SK-N-SH treated with all-trans-retinoic acid at 6 μM for 48 hours (cell line): ENCODE measurements at regions not wholly inside any gene's neighbourhood (a gene's known extent, or its start where the extent isn't known, plus 50 kb on each side); places are given as distances from the start of the nearest gene placed in this dataset.

Experiments
- ATAC-seq: fragments of 200-7000 bp; cut with Tn5 transposase; 3 replicates; pipeline ENCODE4 v1.9.1; 2020; ENCODE audit warnings: mild to moderate bottlenecking, moderate library complexity
- ARNTL ChIP-seq: fragments of 450-650 bp; formaldehyde crosslinking; IDR thresholded peaks from 2 replicates; pipeline ENCODE4 v1.5.0; 2020; ENCODE audit warnings: low read depth, mild to moderate bottlenecking, moderate library complexity, borderline replicate concordance
- BACH2 ChIP-seq: fragments of 250-450 bp; sonication (Bioruptor Pico); IDR thresholded peaks from 2 replicates; pipeline ENCODE4 v1.9.0; 2021; ENCODE audit warnings: mild to moderate bottlenecking, borderline replicate concordance
- CSDC2 ChIP-seq: fragments of 250-450 bp; sonication (Bioruptor Pico); IDR thresholded peaks from 2 replicates; pipeline ENCODE4 v1.5.0; 2020; ENCODE audit warnings: mild to moderate bottlenecking, moderate library complexity
- ESRRG ChIP-seq: fragments of 250-450 bp; sonication (Bioruptor Pico); IDR thresholded peaks from 2 replicates; pipeline ENCODE4 v1.6.1; 2021; ENCODE audit warnings: mild to moderate bottlenecking
- GLIS3 ChIP-seq: fragments of 250-450 bp; sonication (Bioruptor Pico); IDR thresholded peaks from 2 replicates; pipeline ENCODE4 v1.5.0; 2020; ENCODE audit warnings: mild to moderate bottlenecking, moderate library complexity
- ISL1 ChIP-seq: fragments of 250-450 bp; sonication (Bioruptor Pico); IDR thresholded peaks from 2 replicates; pipeline ENCODE4 v2.1.2; 2022; ENCODE audit warnings: mild to moderate bottlenecking, moderate library complexity
- OSR1 ChIP-seq: fragments of 250-450 bp; sonication (Bioruptor Pico); IDR thresholded peaks from 2 replicates; pipeline ENCODE4 v1.8.0; 2022; ENCODE audit warnings: moderate library complexity, mild to moderate bottlenecking, inconsistent platforms
- POU6F1 ChIP-seq: fragments of 250-450 bp; sonication (Bioruptor Pico); IDR thresholded peaks from 2 replicates; pipeline ENCODE4 v1.8.0; 2021; ENCODE audit warnings: low read depth, mild to moderate bottlenecking, moderate library complexity, borderline replicate concordance
- PPARA ChIP-seq: fragments of 250-450 bp; sonication (Bioruptor Pico); IDR thresholded peaks from 2 replicates; pipeline ENCODE4 v1.5.0; 2020; ENCODE audit warnings: mild to moderate bottlenecking, borderline replicate concordance
- RARB ChIP-seq: fragments of 250-450 bp; sonication (Bioruptor Pico); IDR thresholded peaks from 2 replicates; pipeline ENCODE4 v1.8.0; 2021; ENCODE audit warnings: mild to moderate bottlenecking, moderate library complexity
- SNAI2 ChIP-seq: fragments of 250-450 bp; sonication (Bioruptor Pico); IDR thresholded peaks from 2 replicates; pipeline ENCODE4 v1.5.0; 2020; ENCODE audit warnings: mild to moderate bottlenecking, moderate library complexity
- TCF4 ChIP-seq: fragments of 250-450 bp; sonication (Bioruptor Pico); IDR thresholded peaks from 2 replicates; pipeline ENCODE4 v1.8.0; 2021; ENCODE audit warnings: mild to moderate bottlenecking, moderate library complexity, borderline replicate concordance
- TOX ChIP-seq: fragments of 250-450 bp; sonication (Bioruptor Pico); IDR thresholded peaks from 2 replicates; pipeline ENCODE4 v1.8.0; 2021; ENCODE audit warnings: mild to moderate bottlenecking, moderate library complexity, borderline replicate concordance
- TSHZ2 ChIP-seq: fragments of 250-450 bp; sonication (Bioruptor Pico); IDR thresholded peaks from 2 replicates; pipeline ENCODE4 v1.5.0; 2020; ENCODE audit warnings: mild to moderate bottlenecking, moderate library complexity
- ZC3H10 ChIP-seq: fragments of 250-450 bp; sonication (Bioruptor Pico); IDR thresholded peaks from 2 replicates; pipeline ENCODE4 v1.5.1; 2021; ENCODE audit warnings: mild to moderate bottlenecking, moderate library complexity
- ZFP3 ChIP-seq: fragments of 250-450 bp; sonication (Bioruptor Pico); IDR thresholded peaks from 2 replicates; pipeline ENCODE4 v1.5.0; 2020; ENCODE audit warnings: mild to moderate bottlenecking, moderate library complexity
- ZFP30 ChIP-seq: fragments of 450-650 bp; formaldehyde crosslinking; IDR thresholded peaks from 2 replicates; pipeline ENCODE4 v1.5.0; 2022; ENCODE audit warnings: mild to moderate bottlenecking, moderate library complexity
- ZNF565 ChIP-seq: fragments of 450-650 bp; formaldehyde crosslinking; conservative IDR thresholded peaks from 2 replicates; pipeline ENCODE4 v1.5.0; 2020; ENCODE audit warnings: low read depth, mild to moderate bottlenecking, moderate library complexity
- ZNF70 ChIP-seq: fragments of 450-650 bp; formaldehyde crosslinking; IDR thresholded peaks from 2 replicates; pipeline ENCODE4 v1.5.0; 2020; ENCODE audit warnings: mild to moderate bottlenecking, moderate library complexity
- ZNF8 ChIP-seq: fragments of 450-650 bp; formaldehyde crosslinking; IDR thresholded peaks from 2 replicates; pipeline ENCODE4 v1.5.0; 2020; ENCODE audit warnings: mild to moderate bottlenecking, moderate library complexity
- TF ChIP-seq, protein P1 (sequence below): fragments of 250-450 bp; sonication (Bioruptor Pico); IDR thresholded peaks from 2 replicates; pipeline ENCODE4 v1.5.1; 2020; ENCODE audit warnings: low read depth, mild to moderate bottlenecking, moderate library complexity
- TF ChIP-seq, protein P2 (sequence below): fragments of 250-450 bp; sonication (Bioruptor Pico); IDR thresholded peaks from 2 replicates; pipeline ENCODE4 v1.8.0; 2020; ENCODE audit warnings: mild to moderate bottlenecking, moderate library complexity, borderline replicate concordance

DNA sequence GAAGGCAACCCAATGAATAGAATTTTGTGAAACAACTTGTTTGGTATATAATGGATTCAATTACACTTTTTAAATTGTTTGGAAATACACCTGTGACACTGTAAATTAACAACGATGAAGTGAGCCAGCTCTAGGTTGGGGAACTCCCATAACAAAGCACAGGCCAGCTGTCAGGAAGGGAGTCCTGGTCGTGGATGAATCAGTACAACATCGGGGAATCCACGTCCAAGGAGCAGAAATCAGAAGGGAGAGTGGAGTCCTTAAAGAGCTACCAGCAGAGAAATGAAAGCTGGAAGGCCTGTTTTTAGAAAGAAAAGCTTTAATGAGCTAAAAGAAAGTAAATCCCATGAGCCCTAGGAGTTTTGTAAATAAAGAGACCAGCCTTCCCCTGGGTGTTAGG, 223.1 kb upstream of the SLC35B3 start:
- ATAC-seq = no peak
- TF ChIP-seq ESRRG (no peak), CSDC2 (CRISPR knock-in tag) (no peak), ZFP30 (no peak), ZFP3 (CRISPR knock-in tag) (no peak), TSHZ2 (CRISPR knock-in tag) (no peak), PPARA (CRISPR knock-in tag) (no peak), ZNF70 (CRISPR knock-in tag) (no peak), ZNF565 (CRISPR knock-in tag) (no peak), ISL1 (CRISPR knock-in tag) (no peak), TOX (no peak)

DNA sequence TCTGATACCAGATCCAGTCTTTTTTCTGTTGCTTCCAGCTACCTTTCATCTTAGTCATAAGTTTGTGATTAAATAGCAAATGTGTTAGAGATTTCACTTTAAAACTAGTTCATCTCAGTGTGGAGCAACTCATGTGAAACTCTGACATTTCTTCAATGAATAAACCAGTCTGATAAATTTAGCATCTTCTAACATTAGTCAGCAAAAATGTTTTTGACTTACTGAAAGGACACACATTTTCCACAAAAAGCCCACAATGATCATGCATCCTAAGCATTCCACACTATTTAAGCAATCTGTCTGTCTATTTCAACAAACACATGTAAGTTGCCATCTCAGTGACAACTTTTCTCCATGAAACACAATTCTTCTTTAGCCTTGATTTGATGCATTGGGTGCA, 222.2 kb upstream of the SLC35B3 start:
- TF ChIP-seq OSR1 = no peak
- TF ChIP-seq, protein P1, sequence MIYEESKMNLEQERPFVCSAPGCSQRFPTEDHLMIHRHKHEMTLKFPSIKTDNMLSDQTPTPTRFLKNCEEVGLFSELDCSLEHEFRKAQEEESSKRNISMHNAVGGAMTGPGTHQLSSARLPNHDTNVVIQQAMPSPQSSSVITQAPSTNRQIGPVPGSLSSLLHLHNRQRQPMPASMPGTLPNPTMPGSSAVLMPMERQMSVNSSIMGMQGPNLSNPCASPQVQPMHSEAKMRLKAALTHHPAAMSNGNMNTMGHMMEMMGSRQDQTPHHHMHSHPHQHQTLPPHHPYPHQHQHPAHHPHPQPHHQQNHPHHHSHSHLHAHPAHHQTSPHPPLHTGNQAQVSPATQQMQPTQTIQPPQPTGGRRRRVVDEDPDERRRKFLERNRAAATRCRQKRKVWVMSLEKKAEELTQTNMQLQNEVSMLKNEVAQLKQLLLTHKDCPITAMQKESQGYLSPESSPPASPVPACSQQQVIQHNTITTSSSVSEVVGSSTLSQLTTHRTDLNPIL (CRISPR knock-in tag) = no peak
- no peak for TF ChIP-seq SNAI2 (CRISPR knock-in tag)
- TF ChIP-seq POU6F1 = no peak
- no peak for TF ChIP-seq RARB (CRISPR knock-in tag)
- no peak for TF ChIP-seq CSDC2 (CRISPR knock-in tag)
- TF ChIP-seq ZFP3 (CRISPR knock-in tag) = no peak
- no peak for TF ChIP-seq ISL1 (CRISPR knock-in tag)
- TF ChIP-seq TOX = no peak
- no peak for TF ChIP-seq ZNF70 (CRISPR knock-in tag)
- TF ChIP-seq TCF4 (CRISPR knock-in tag) = no peak
- TF ChIP-seq ARNTL (CRISPR knock-in tag) = no peak
- TF ChIP-seq PPARA (CRISPR knock-in tag) = no peak
- no peak for TF ChIP-seq ESRRG
- TF ChIP-seq ZC3H10 (CRISPR knock-in tag) = no peak
- no peak for TF ChIP-seq ZNF8 (CRISPR knock-in tag)
- no peak for TF ChIP-seq GLIS3
- ATAC-seq = no peak

DNA sequence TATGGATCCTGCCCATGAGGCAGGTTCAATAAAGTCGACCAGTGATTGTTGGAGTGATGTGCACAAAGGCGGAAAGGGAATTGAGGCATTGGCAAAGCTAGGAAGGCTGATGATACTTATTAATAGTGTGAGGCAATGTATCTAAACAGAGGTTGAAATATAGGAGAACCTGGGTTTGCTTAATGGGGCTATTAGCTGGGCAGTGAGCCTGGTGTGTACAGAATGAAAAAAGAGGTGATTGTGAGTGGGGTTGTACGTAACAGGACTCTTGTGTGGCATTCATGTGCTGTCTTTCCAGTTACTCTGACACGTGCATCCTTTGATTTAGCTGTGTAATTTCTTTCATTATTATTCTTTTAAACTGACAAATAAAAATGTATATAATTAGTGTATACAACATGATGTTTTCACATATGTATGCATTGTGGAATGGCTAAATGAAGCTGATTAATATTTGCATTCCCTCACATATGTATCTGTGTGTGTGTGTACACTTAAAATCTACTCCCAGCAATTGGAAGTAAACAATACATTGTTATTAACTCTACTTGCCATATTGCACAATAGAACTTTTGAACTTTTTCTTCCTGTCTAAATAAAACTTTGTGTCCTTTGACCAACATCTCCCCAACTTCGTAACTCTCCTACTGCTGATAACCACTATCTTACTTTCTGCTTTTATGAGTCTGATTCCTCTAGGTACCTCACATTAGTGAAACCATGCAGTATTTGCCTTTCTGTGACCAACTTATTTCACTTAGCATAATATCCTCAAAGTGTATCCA, 220.5 kb upstream of the SLC35B3 start:
- ATAC-seq = no peak
- no peak for TF ChIP-seq ZFP30
- TF ChIP-seq ZFP3 (CRISPR knock-in tag) = no peak
- no peak for TF ChIP-seq BACH2 (CRISPR knock-in tag)
- TF ChIP-seq ESRRG = no peak
- TF ChIP-seq, protein P2, sequence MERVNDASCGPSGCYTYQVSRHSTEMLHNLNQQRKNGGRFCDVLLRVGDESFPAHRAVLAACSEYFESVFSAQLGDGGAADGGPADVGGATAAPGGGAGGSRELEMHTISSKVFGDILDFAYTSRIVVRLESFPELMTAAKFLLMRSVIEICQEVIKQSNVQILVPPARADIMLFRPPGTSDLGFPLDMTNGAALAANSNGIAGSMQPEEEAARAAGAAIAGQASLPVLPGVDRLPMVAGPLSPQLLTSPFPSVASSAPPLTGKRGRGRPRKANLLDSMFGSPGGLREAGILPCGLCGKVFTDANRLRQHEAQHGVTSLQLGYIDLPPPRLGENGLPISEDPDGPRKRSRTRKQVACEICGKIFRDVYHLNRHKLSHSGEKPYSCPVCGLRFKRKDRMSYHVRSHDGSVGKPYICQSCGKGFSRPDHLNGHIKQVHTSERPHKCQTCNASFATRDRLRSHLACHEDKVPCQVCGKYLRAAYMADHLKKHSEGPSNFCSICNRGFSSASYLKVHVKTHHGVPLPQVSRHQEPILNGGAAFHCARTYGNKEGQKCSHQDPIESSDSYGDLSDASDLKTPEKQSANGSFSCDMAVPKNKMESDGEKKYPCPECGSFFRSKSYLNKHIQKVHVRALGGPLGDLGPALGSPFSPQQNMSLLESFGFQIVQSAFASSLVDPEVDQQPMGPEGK (CRISPR knock-in tag) = no peak
- no peak for TF ChIP-seq TSHZ2 (CRISPR knock-in tag)
- no peak for TF ChIP-seq ZNF8 (CRISPR knock-in tag)
- TF ChIP-seq CSDC2 (CRISPR knock-in tag) = no peak
- no peak for TF ChIP-seq SNAI2 (CRISPR knock-in tag)
- TF ChIP-seq ZC3H10 (CRISPR knock-in tag) = no peak
- no peak for TF ChIP-seq ARNTL (CRISPR knock-in tag)
